GM18502 (cell line): ENCODE measurements at regions not wholly inside any gene's neighbourhood (a gene's known extent, or its start where the extent isn't known, plus 50 kb on each side); places are given as distances from the start of the nearest gene placed in this dataset.

Experiments used
- ATAC-seq: cut with Tn5 transposase; IDR thresholded peaks from one replicate; pipeline ENCODE4 v1.9.1; 2021; ENCODE audit warnings: mild to moderate bottlenecking; ENCODE audit not compliant: unreplicated experiment, poor library complexity

GRCh38 chr18:44589693-44590355 lies 90.9 kb upstream of the SETBP1 start:
- ATAC-seq, result no peak

- ATAC-seq, result no peak
These were observed 89.6 kb upstream of the SETBP1 start for GRCh38 chr18:44590956-44591670.

- ATAC-seq, result no peak
These were observed 88.0 kb upstream of the SETBP1 start for GRCh38 chr18:44592639-44593038.

GRCh38 chr18:44594799-44595467 lies 85.8 kb upstream of the SETBP1 start:
- ATAC-seq, result no peak

GRCh38 chr18:44597797-44598196 lies 82.9 kb upstream of the SETBP1 start:
- ATAC-seq, result no peak

- no peak for ATAC-seq
These were observed 82.2 kb upstream of the SETBP1 start for GRCh38 chr18:44598514-44598913.

GRCh38 chr18:44599412-44599811 lies 81.3 kb upstream of the SETBP1 start:
- ATAC-seq, result no peak

GRCh38 chr18:44601447-44601846 lies 79.2 kb upstream of the SETBP1 start:
- no peak for ATAC-seq

GRCh38 chr18:44602380-44602779 lies 78.3 kb upstream of the SETBP1 start:
- ATAC-seq, result no peak

GRCh38 chr18:44602845-44603244 lies 77.8 kb upstream of the SETBP1 start:
- no peak for ATAC-seq

GRCh38 chr18:44609181-44609941 lies 71.3 kb upstream of the SETBP1 start:
- ATAC-seq, result no peak

- ATAC-seq, result no peak
These were observed 59.9 kb upstream of the SETBP1 start for GRCh38 chr18:44620812-44621211.

GRCh38 chr18:44624052-44624451 lies 56.6 kb upstream of the SETBP1 start:
- ATAC-seq, result no peak

- no peak for ATAC-seq
These were observed 55.3 kb upstream of the SETBP1 start for GRCh38 chr18:44625386-44625785.

- ATAC-seq, result no peak
These were observed 54.5 kb upstream of the SETBP1 start for GRCh38 chr18:44626236-44626635.

- ATAC-seq, result no peak
These were observed 53.9 kb upstream of the SETBP1 start for GRCh38 chr18:44626807-44627206.

GRCh38 chr18:44627280-44627679 lies 53.4 kb upstream of the SETBP1 start:
- no peak for ATAC-seq

GRCh38 chr18:44629406-44629805 lies 51.3 kb upstream of the SETBP1 start:
- ATAC-seq, result no peak

GRCh38 chr18:44630118-44630517 lies 50.6 kb upstream of the SETBP1 start:
- peak; percentile 43 for ATAC-seq
